ENCODE measurements at regions not wholly inside any gene's neighbourhood (a gene's known extent, or its start where the extent isn't known, plus 50 kb on each side); places are given as distances from the start of the nearest gene placed in this dataset.

DNA sequence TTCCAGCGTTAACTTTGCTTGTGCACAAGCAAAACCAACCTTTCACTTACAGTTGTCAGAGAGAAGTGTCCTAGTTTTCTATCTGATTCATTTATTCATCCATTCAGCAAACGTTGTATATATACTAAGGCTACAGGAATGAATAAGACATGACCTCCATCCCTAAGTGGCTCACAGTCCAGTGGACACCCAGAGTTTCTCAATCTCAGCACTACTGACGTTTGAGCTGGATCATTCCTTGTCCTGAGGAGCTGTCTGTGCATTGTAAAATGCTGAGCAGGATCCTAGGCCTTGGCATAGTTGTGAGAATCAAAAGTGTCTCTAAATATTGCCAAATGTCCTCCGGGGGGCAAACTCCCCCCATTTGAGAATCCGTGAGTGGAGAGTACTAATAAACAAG is 166.7 kb upstream of the PRKCQ start:
- TF ChIP-seq, protein P1, sequence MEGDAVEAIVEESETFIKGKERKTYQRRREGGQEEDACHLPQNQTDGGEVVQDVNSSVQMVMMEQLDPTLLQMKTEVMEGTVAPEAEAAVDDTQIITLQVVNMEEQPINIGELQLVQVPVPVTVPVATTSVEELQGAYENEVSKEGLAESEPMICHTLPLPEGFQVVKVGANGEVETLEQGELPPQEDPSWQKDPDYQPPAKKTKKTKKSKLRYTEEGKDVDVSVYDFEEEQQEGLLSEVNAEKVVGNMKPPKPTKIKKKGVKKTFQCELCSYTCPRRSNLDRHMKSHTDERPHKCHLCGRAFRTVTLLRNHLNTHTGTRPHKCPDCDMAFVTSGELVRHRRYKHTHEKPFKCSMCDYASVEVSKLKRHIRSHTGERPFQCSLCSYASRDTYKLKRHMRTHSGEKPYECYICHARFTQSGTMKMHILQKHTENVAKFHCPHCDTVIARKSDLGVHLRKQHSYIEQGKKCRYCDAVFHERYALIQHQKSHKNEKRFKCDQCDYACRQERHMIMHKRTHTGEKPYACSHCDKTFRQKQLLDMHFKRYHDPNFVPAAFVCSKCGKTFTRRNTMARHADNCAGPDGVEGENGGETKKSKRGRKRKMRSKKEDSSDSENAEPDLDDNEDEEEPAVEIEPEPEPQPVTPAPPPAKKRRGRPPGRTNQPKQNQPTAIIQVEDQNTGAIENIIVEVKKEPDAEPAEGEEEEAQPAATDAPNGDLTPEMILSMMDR (IDR thresholded peaks at IDR 0.05), result no peak
- TF ChIP-seq POLR2A (IDR thresholded peaks at IDR 0.05), result no peak

Measured in esophagus squamous epithelium (tissue), 4 donors.